ENCODE measurements at regions not wholly inside any gene's neighbourhood (a gene's known extent, or its start where the extent isn't known, plus 50 kb on each side); places are given as distances from the start of the nearest gene placed in this dataset.

GRCh38 chr4:129570326-129570725 is 474.4 kb downstream of the C4orf33 start:
- TF ChIP-seq CTCF (conservative IDR thresholded peaks at IDR 0.05 in 1 of 2, IDR thresholded peaks at IDR 0.05 in 1 of 2; ENCODE audit: low read depth in 1 of 2, low read length in 2 of 2) (no peak), EZH2 (IDR thresholded peaks at IDR 0.05; ENCODE audit: low read length, missing control alignments) (no peak)

All from fibroblast of lung (primary cell).